GM23338 (cell line): ENCODE measurements at regions not wholly inside any gene's neighbourhood (a gene's known extent, or its start where the extent isn't known, plus 50 kb on each side); places are given as distances from the start of the nearest gene placed in this dataset.

ENCODE experiments used
- CREB1 ChIP-seq: fragments of 250-450 bp; sonication (Bioruptor Pico); IDR thresholded peaks from 2 replicates; pipeline ENCODE4 v1.5.0; 2020; ENCODE audit warnings: low read depth, mild to moderate bottlenecking, moderate library complexity
- EZH2 ChIP-seq: fragments of 200-600 bp; sonication (generic); IDR thresholded peaks from one replicate; pipeline ENCODE4 v1.8.0; 2017; ENCODE audit warnings: antibody characterized with exemption, mild to moderate bottlenecking, low read depth; ENCODE audit not compliant: unreplicated experiment
- EZH2phosphoT487 ChIP-seq: fragments of 200-600 bp; sonication (generic); IDR thresholded peaks from one replicate; pipeline ENCODE4 v1.8.1; 2018; ENCODE audit warnings: antibody characterized with exemption; ENCODE audit not compliant: unreplicated experiment
- JUNB ChIP-seq: IDR thresholded peaks from one replicate; pipeline ENCODE4 v1.6.1; 2016; ENCODE audit warnings: antibody characterized with exemption; ENCODE audit not compliant: unreplicated experiment
- NANOG ChIP-seq: IDR thresholded peaks from 2 replicates; pipeline ENCODE4 v1.6.1; 2016; ENCODE audit warnings: antibody characterized with exemption, borderline replicate concordance
- POLR2AphosphoS5 ChIP-seq: IDR thresholded peaks from 2 replicates; pipeline ENCODE4 v1.6.1; 2016; ENCODE audit warnings: antibody characterized with exemption, low read depth
- STAT1 ChIP-seq: IDR thresholded peaks from one replicate; pipeline ENCODE4 v1.6.1; 2016; ENCODE audit warnings: antibody characterized with exemption; ENCODE audit not compliant: unreplicated experiment
- ZNF114 ChIP-seq: fragments of 250-450 bp; sonication (Bioruptor Pico); IDR thresholded peaks from 2 replicates; pipeline ENCODE4 v1.5.0; 2020; ENCODE audit warnings: mild to moderate bottlenecking, moderate library complexity
- TF ChIP-seq, protein P1 (sequence below), 2 experiments: fragments of 200-600 bp in 1 of 2; sonication (generic) in 1 of 2; conservative IDR thresholded peaks; 2 replicates each; pipeline versions ENCODE4 v1.5.1 to v1.6.1; 2016 to 2017; ENCODE audit warnings: antibody characterized with exemption in 2 of 2, low read depth in 2 of 2, mild to moderate bottlenecking in 2 of 2, moderate library complexity in 1 of 2
- TF ChIP-seq, protein P2 (sequence below): IDR thresholded peaks from 2 replicates; pipeline ENCODE4 v1.6.1; 2016; ENCODE audit warnings: antibody characterized with exemption
- TF ChIP-seq, protein P3 (sequence below): fragments of 250-450 bp; sonication (Bioruptor Pico); IDR thresholded peaks from 2 replicates; pipeline ENCODE4 v1.5.0; 2020; ENCODE audit warnings: mild to moderate bottlenecking, moderate library complexity
- TF ChIP-seq, protein P4 (sequence below): IDR thresholded peaks from one replicate; pipeline ENCODE4 v1.6.1; 2018; ENCODE audit warnings: antibody characterized with exemption; ENCODE audit not compliant: unreplicated experiment

DNA sequence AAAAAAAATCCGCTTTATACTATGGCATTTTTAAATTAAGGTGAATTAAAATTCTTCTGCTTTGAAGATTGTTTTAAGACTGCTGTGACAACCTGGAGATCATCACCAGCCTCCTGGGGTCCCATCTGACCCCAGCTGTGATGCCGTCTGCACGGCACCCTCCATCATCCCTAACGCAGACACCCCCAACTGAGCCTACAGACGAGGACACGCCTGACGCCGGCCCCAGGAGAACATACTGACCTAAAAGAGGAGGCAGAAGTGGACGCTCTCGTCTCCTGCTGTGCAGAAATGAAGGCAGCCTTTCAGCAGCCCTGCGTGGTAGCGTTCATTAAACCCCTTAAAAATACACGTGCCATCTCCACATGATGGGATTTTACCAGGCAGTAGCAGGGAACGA is 125.6 kb upstream of the PPP1R26 start:
- TF ChIP-seq, protein P1, sequence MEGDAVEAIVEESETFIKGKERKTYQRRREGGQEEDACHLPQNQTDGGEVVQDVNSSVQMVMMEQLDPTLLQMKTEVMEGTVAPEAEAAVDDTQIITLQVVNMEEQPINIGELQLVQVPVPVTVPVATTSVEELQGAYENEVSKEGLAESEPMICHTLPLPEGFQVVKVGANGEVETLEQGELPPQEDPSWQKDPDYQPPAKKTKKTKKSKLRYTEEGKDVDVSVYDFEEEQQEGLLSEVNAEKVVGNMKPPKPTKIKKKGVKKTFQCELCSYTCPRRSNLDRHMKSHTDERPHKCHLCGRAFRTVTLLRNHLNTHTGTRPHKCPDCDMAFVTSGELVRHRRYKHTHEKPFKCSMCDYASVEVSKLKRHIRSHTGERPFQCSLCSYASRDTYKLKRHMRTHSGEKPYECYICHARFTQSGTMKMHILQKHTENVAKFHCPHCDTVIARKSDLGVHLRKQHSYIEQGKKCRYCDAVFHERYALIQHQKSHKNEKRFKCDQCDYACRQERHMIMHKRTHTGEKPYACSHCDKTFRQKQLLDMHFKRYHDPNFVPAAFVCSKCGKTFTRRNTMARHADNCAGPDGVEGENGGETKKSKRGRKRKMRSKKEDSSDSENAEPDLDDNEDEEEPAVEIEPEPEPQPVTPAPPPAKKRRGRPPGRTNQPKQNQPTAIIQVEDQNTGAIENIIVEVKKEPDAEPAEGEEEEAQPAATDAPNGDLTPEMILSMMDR (conservative IDR thresholded peaks at IDR 0.05; ENCODE audit: low read depth in 2 of 2): no peak
- TF ChIP-seq POLR2AphosphoS5: no peak
- TF ChIP-seq EZH2: no peak
- no peak for TF ChIP-seq CREB1
- TF ChIP-seq JUNB: no peak
- TF ChIP-seq, protein P2, sequence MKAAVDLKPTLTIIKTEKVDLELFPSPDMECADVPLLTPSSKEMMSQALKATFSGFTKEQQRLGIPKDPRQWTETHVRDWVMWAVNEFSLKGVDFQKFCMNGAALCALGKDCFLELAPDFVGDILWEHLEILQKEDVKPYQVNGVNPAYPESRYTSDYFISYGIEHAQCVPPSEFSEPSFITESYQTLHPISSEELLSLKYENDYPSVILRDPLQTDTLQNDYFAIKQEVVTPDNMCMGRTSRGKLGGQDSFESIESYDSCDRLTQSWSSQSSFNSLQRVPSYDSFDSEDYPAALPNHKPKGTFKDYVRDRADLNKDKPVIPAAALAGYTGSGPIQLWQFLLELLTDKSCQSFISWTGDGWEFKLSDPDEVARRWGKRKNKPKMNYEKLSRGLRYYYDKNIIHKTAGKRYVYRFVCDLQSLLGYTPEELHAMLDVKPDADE: no peak
- TF ChIP-seq, protein P3, sequence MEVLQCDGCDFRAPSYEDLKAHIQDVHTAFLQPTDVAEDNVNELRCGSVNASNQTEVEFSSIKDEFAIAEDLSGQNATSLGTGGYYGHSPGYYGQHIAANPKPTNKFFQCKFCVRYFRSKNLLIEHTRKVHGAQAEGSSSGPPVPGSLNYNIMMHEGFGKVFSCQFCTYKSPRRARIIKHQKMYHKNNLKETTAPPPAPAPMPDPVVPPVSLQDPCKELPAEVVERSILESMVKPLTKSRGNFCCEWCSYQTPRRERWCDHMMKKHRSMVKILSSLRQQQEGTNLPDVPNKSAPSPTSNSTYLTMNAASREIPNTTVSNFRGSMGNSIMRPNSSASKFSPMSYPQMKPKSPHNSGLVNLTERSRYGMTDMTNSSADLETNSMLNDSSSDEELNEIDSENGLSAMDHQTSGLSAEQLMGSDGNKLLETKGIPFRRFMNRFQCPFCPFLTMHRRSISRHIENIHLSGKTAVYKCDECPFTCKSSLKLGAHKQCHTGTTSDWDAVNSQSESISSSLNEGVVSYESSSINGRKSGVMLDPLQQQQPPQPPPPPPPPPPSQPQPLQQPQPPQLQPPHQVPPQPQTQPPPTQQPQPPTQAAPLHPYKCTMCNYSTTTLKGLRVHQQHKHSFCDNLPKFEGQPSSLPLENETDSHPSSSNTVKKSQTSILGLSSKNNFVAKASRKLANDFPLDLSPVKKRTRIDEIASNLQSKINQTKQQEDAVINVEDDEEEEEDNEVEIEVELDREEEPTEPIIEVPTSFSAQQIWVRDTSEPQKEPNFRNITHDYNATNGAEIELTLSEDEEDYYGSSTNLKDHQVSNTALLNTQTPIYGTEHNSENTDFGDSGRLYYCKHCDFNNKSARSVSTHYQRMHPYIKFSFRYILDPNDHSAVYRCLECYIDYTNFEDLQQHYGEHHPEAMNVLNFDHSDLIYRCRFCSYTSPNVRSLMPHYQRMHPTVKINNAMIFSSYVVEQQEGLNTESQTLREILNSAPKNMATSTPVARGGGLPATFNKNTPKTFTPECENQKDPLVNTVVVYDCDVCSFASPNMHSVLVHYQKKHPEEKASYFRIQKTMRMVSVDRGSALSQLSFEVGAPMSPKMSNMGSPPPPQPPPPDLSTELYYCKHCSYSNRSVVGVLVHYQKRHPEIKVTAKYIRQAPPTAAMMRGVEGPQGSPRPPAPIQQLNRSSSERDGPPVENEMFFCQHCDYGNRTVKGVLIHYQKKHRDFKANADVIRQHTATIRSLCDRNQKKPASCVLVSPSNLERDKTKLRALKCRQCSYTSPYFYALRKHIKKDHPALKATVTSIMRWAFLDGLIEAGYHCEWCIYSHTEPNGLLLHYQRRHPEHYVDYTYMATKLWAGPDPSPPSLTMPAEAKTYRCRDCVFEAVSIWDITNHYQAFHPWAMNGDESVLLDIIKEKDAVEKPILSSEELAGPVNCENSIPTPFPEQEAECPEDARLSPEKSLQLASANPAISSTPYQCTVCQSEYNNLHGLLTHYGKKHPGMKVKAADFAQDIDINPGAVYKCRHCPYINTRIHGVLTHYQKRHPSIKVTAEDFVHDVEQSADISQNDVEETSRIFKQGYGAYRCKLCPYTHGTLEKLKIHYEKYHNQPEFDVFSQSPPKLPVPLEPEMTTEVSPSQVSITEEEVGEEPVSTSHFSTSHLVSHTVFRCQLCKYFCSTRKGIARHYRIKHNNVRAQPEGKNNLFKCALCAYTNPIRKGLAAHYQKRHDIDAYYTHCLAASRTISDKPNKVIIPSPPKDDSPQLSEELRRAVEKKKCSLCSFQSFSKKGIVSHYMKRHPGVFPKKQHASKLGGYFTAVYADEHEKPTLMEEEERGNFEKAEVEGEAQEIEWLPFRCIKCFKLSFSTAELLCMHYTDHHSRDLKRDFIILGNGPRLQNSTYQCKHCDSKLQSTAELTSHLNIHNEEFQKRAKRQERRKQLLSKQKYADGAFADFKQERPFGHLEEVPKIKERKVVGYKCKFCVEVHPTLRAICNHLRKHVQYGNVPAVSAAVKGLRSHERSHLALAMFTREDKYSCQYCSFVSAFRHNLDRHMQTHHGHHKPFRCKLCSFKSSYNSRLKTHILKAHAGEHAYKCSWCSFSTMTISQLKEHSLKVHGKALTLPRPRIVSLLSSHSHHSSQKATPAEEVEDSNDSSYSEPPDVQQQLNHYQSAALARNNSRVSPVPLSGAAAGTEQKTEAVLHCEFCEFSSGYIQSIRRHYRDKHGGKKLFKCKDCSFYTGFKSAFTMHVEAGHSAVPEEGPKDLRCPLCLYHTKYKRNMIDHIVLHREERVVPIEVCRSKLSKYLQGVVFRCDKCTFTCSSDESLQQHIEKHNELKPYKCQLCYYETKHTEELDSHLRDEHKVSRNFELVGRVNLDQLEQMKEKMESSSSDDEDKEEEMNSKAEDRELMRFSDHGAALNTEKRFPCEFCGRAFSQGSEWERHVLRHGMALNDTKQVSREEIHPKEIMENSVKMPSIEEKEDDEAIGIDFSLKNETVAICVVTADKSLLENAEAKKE (CRISPR knock-in tag): no peak
- no peak for TF ChIP-seq STAT1
- TF ChIP-seq, protein P4, sequence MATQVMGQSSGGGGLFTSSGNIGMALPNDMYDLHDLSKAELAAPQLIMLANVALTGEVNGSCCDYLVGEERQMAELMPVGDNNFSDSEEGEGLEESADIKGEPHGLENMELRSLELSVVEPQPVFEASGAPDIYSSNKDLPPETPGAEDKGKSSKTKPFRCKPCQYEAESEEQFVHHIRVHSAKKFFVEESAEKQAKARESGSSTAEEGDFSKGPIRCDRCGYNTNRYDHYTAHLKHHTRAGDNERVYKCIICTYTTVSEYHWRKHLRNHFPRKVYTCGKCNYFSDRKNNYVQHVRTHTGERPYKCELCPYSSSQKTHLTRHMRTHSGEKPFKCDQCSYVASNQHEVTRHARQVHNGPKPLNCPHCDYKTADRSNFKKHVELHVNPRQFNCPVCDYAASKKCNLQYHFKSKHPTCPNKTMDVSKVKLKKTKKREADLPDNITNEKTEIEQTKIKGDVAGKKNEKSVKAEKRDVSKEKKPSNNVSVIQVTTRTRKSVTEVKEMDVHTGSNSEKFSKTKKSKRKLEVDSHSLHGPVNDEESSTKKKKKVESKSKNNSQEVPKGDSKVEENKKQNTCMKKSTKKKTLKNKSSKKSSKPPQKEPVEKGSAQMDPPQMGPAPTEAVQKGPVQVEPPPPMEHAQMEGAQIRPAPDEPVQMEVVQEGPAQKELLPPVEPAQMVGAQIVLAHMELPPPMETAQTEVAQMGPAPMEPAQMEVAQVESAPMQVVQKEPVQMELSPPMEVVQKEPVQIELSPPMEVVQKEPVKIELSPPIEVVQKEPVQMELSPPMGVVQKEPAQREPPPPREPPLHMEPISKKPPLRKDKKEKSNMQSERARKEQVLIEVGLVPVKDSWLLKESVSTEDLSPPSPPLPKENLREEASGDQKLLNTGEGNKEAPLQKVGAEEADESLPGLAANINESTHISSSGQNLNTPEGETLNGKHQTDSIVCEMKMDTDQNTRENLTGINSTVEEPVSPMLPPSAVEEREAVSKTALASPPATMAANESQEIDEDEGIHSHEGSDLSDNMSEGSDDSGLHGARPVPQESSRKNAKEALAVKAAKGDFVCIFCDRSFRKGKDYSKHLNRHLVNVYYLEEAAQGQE: no peak
- TF ChIP-seq EZH2phosphoT487: no peak
- no peak for TF ChIP-seq NANOG
- no peak for TF ChIP-seq ZNF114 (CRISPR knock-in tag)
